Psoas muscle (tissue), 7 donors: ENCODE measurements at regions not wholly inside any gene's neighbourhood (a gene's known extent, or its start where the extent isn't known, plus 50 kb on each side); places are given as distances from the start of the nearest gene placed in this dataset.

Source experiments
- ATAC-seq, 4 donors: fragments of 200-7000 bp; cut with Tn5 transposase; one replicate each; pipeline ENCODE4 v1.9.1; 2020; ENCODE audit warnings: moderate library complexity in 3 of 4, mild to moderate bottlenecking in 2 of 4
- DNase-seq, 2 donors: peaks; one replicate each; pipeline ENCODE4 v3.0.0-alpha.2; 2020
- H3K27ac ChIP-seq: fragments of 200-600 bp; one replicate; pipeline ENCODE4 v1.8.0; 2022
- H3K27me3 ChIP-seq, 3 donors: fragments of 200-600 bp in 1 of 3; one replicate each; pipeline versions ENCODE4 v1.6.1 to v1.8.0; 2013 to 2022; ENCODE audit warnings: low read length in 2 of 3, mild to moderate bottlenecking in 2 of 3, moderate library complexity in 1 of 3; ENCODE audit not compliant: insufficient read depth in 3 of 3
- H3K36me3 ChIP-seq, 2 donors: fragments of 200-600 bp in 1 of 2; one replicate each; pipeline versions ENCODE4 v1.6.1 to v1.8.0; 2013 to 2022; ENCODE audit warnings: low read depth in 1 of 2, mild to moderate bottlenecking in 1 of 2, moderate library complexity in 1 of 2; ENCODE audit not compliant: insufficient read depth in 1 of 2
- H3K4me1 ChIP-seq: fragments of 200-600 bp; one replicate; pipeline ENCODE4 v1.8.0; 2022
- H3K4me3 ChIP-seq: fragments of 200-600 bp; one replicate; pipeline ENCODE4 v1.8.0; 2022; ENCODE audit warnings: mild to moderate bottlenecking
- H3K9me3 ChIP-seq: fragments of 200-600 bp; one replicate; pipeline ENCODE4 v1.8.0; 2022
- CTCF ChIP-seq: fragments of 200-600 bp; IDR thresholded peaks from one replicate; pipeline ENCODE4 v1.8.0; 2022; ENCODE audit warnings: antibody characterized with exemption
- WGBS, 3 donors: extraction: QIAGEN DNeasy Blood & Tissue Kit; methylation state at CpG; one replicate each; pipeline versions ENCODE4 v1.1.6 to v1.1.7; 2013; 5-methylcytosine and 5-hydroxymethylcytosine counted together
- intact Hi-C, 2 donors: fragments of 100-400 bp; cut with DNase I; formaldehyde crosslinking; loops; one replicate each; pipeline versions ENCODE4 v1.11.0 to v1.14.2; 2022
- donor health status: healthy with polysubstance abuse.
- donor health status: DM: no; HTN: no; CAD: no; lungs with moderate emphysema.
- donor health status: Bipolar disorder and iron deficiency.
- donor health status: healthy.
- donor health status: DM: yes; HTN: yes; CAD: no.
- donor health status: DM: no; HTN: no; CAD: no.
- donor health status: DM: yes; HTN: yes; CAD: no.

GRCh38 chr14:22509036-22509709, 79.9 kb downstream of the DAD1 start:
- intact Hi-C loops = no loop called here
- no peaks in the 10 kb centered on the region for H3K36me3 ChIP-seq
- ATAC-seq (no peak), DNase-seq (no peak)
- H3K4me3 ChIP-seq = no peak overlapping the region
- H3K27me3 ChIP-seq = peaks cover 0 to 5% (median 2%) of the 10 kb centered on the region in 3 donors
- 72 to 80% (median 72%) methylated on average over 7 of the region's 7 CpGs for WGBS, 3 donors
- H3K4me1 ChIP-seq = peaks cover 13% of the 10 kb centered on the region
- no peak overlapping the region for H3K27ac ChIP-seq
- no peak for TF ChIP-seq CTCF
- no peaks in the 10 kb centered on the region for H3K9me3 ChIP-seq

DNA sequence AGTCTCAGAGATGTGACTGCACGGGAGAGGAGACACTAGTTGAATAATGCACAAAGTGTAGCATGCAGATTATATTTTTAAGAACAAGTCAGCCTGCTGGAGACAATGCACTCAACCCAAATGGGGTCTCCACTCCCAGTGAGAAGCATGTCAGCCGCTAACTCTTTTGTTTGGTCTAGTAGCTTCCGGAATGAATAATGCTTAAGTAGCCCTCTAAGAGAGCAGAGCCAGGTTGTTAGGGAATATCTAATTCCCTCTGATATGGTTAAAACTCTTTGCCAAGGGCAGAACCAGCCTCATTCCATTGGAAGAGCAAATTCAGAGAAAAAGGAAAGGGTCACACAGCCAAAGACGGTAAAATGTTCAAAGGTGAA, 80.4 kb downstream of the DAD1 start:
- Histone ChIP-seq H3K4me3 (no peak overlapping the region), H3K9me3 (no peaks in the 10 kb centered on the region), H3K36me3 (no peaks in the 10 kb centered on the region), H3K4me1 (peaks cover 13% of the 10 kb centered on the region), H3K27ac (no peak overlapping the region), H3K27me3 (peaks cover 0 to 5% (median 2%) of the 10 kb centered on the region in 3 donors)
- intact Hi-C loops = no loop called here
- ATAC-seq (no peak), DNase-seq (no peak)
- 67 to 69% (median 68%) methylated on average over 4 of the region's 4 CpGs for WGBS, 3 donors
- no peak for TF ChIP-seq CTCF

- Histone ChIP-seq H3K4me3 (no peak overlapping the region), H3K27ac (no peak overlapping the region), H3K27me3 (peaks cover 0 to 5% (median 2%) of the 10 kb centered on the region in 3 donors), H3K9me3 (no peaks in the 10 kb centered on the region), H3K4me1 (peaks cover 8% of the 10 kb centered on the region), H3K36me3 (no peaks in the 10 kb centered on the region)
- ATAC-seq (no peak), DNase-seq (no peak)
- intact Hi-C loops = no loop called here
- 82 to 97% (median 96%) methylated on average over 2 of the region's 2 CpGs for WGBS, 3 donors
- no peak for TF ChIP-seq CTCF
These were observed 80.9 kb downstream of the DAD1 start for GRCh38 chr14:22508150-22508457.

GRCh38 chr14:22506778-22507351, 82.2 kb downstream of the DAD1 start:
- H3K36me3 ChIP-seq = no peaks in the 10 kb centered on the region
- intact Hi-C loops = no loop called here
- no peaks in the 10 kb centered on the region for H3K4me1 ChIP-seq
- ATAC-seq = no peak
- WGBS, 3 donors = 39 to 52% (median 44%) methylated on average over 2 of the region's 2 CpGs
- DNase-seq = no peak
- H3K9me3 ChIP-seq = no peaks in the 10 kb centered on the region
- H3K4me3 ChIP-seq = no peak overlapping the region
- H3K27ac ChIP-seq = no peak overlapping the region
- TF ChIP-seq CTCF = no peak
- H3K27me3 ChIP-seq = peaks cover 0 to 5% (median 2%) of the 10 kb centered on the region in 3 donors

GRCh38 chr14:22506378-22506710, 82.7 kb downstream of the DAD1 start:
- Histone ChIP-seq H3K27ac (no peak overlapping the region), H3K4me1 (no peaks in the 10 kb centered on the region), H3K4me3 (no peak overlapping the region), H3K9me3 (no peaks in the 10 kb centered on the region), H3K27me3 (peaks cover 0 to 5% (median 2%) of the 10 kb centered on the region in 3 donors), H3K36me3 (no peaks in the 10 kb centered on the region)
- no peak for ATAC-seq
- 76 to 90% (median 86%) methylated on average over 6 of the region's 6 CpGs for WGBS, 3 donors
- TF ChIP-seq CTCF = no peak
- DNase-seq = no peak
- intact Hi-C loops = no loop called here
